Tibial nerve (tissue), 4 donors: ENCODE measurements at regions not wholly inside any gene's neighbourhood (a gene's known extent, or its start where the extent isn't known, plus 50 kb on each side); places are given as distances from the start of the nearest gene placed in this dataset.

Experiments
- DNase-seq, 2 donors: peaks; one replicate each; pipeline ENCODE4 v3.0.0-alpha.2; 2019; ENCODE audit warnings: low spot score in 2 of 2
- H3K27ac ChIP-seq, 4 donors: fragments of 200-600 bp; sonication (generic) in 3 of 4; one replicate each; pipeline ENCODE4 v1.5.1; 2017 to 2019; ENCODE audit warnings: mild to moderate bottlenecking in 1 of 4
- H3K27me3 ChIP-seq, 2 donors: fragments of 200-600 bp; sonication (generic) in 1 of 2; one replicate each; pipeline versions ENCODE4 v1.5.1 to v1.6.0; 2017 to 2019
- H3K36me3 ChIP-seq, 3 donors: fragments of 200-600 bp; sonication (generic); one replicate each; pipeline ENCODE4 v1.5.1; 2018 to 2019
- H3K4me1 ChIP-seq, 4 donors: fragments of 200-600 bp; sonication (generic) in 3 of 4; one replicate each; pipeline ENCODE4 v1.5.1; 2017 to 2019
- H3K4me3 ChIP-seq, 4 donors: fragments of 200-600 bp; sonication (generic) in 3 of 4; one replicate each; pipeline ENCODE4 v1.5.1; 2017 to 2019; ENCODE audit warnings: mild to moderate bottlenecking in 1 of 4, moderate library complexity in 1 of 4
- H3K9me3 ChIP-seq, 4 donors: fragments of 200-600 bp; sonication (generic) in 3 of 4; one replicate each; pipeline ENCODE4 v1.5.1; 2017 to 2019
- EP300 ChIP-seq, 2 donors: sonication (generic); formaldehyde crosslinking; IDR thresholded peaks; one replicate each; pipeline ENCODE4 v1.6.1; 2017; ENCODE audit warnings: antibody characterized with exemption in 2 of 2, mild to moderate bottlenecking in 1 of 2
- POLR2A ChIP-seq, 2 donors: fragments of 450-650 bp; IDR thresholded peaks; one replicate each; pipeline ENCODE4 v1.6.1; 2017; ENCODE audit warnings: antibody characterized with exemption in 2 of 2, mild to moderate bottlenecking in 2 of 2, moderate library complexity in 2 of 2
- WGBS, 2 donors: methylation state at CpG; one replicate each; pipeline ENCODE4 v1.1.5; 2018; 5-methylcytosine and 5-hydroxymethylcytosine counted together
- TF ChIP-seq, protein P1 (sequence below), 5 experiments: fragments of 200-600 bp in 3 of 5; fragments of 450-650 bp in 2 of 5; sonication (generic) in 3 of 5; IDR thresholded peaks; one replicate each; pipeline ENCODE4 v1.5.1; 2016 to 2019; ENCODE audit warnings: antibody characterized with exemption in 5 of 5, mild to moderate bottlenecking in 3 of 5, moderate library complexity in 2 of 5

- Histone ChIP-seq H3K4me3 (no peak overlapping the region), H3K27ac (peak overlapping the region in 2 of 4 donors; percentile 67 to 73), H3K4me1 (peaks cover 0 to 27% (median 7%) of the 10 kb centered on the region in 4 donors), H3K9me3 (no peaks in the 10 kb centered on the region), H3K36me3 (no peaks in the 10 kb centered on the region), H3K27me3 (no peaks in the 10 kb centered on the region)
- TF ChIP-seq POLR2A (IDR thresholded peaks at IDR 0.05) (no peak), EP300 (IDR thresholded peaks at IDR 0.05) (no peak)
- TF ChIP-seq, protein P1, sequence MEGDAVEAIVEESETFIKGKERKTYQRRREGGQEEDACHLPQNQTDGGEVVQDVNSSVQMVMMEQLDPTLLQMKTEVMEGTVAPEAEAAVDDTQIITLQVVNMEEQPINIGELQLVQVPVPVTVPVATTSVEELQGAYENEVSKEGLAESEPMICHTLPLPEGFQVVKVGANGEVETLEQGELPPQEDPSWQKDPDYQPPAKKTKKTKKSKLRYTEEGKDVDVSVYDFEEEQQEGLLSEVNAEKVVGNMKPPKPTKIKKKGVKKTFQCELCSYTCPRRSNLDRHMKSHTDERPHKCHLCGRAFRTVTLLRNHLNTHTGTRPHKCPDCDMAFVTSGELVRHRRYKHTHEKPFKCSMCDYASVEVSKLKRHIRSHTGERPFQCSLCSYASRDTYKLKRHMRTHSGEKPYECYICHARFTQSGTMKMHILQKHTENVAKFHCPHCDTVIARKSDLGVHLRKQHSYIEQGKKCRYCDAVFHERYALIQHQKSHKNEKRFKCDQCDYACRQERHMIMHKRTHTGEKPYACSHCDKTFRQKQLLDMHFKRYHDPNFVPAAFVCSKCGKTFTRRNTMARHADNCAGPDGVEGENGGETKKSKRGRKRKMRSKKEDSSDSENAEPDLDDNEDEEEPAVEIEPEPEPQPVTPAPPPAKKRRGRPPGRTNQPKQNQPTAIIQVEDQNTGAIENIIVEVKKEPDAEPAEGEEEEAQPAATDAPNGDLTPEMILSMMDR (IDR thresholded peaks at IDR 0.05), result no peak
- 25 to 26% methylated on average over 3 of the region's 3 CpGs for WGBS, 2 donors
- DNase-seq, result no peak
These were observed 62.4 kb upstream of the SPATA12 start for GRCh38 chr3:56998076-56998529.

DNA sequence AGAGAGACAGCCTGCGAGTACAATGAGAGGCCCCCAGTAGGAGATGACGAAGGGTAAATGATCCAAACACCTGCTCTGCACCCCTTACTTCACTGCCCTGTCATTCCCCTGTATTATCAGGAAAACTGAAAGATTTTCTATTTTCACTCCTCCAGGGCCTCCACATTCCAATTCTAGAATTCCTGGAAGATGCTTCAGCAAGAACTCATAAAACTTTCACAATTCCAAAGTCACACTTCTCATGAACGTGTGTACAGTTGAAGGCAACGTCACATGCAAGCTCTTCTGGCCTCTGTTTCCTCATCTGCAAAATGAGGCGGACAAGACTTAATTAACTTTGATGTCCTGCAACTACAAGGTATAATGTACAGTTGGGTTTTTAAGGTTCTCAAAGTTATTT is 62.8 kb upstream of the SPATA12 start:
- no peak for DNase-seq
- peak overlapping the region in 2 of 4 donors; percentile 67 to 73 for H3K27ac ChIP-seq
- no peak overlapping the region for H3K4me3 ChIP-seq
- TF ChIP-seq EP300 (IDR thresholded peaks at IDR 0.05), result peak in 1 of 2 donors; percentile 72
- TF ChIP-seq, protein P1 (IDR thresholded peaks at IDR 0.05), result no peak
- no peaks in the 10 kb centered on the region for H3K9me3 ChIP-seq
- 62 to 66% methylated on average over 5 of the region's 5 CpGs for WGBS, 2 donors
- no peaks in the 10 kb centered on the region for H3K27me3 ChIP-seq
- H3K4me1 ChIP-seq, result peaks cover 0 to 27% (median 7%) of the 10 kb centered on the region in 4 donors
- no peaks in the 10 kb centered on the region for H3K36me3 ChIP-seq

GRCh38 chr3:56997041-56997440 is 63.4 kb upstream of the SPATA12 start:
- DNase-seq, result no peak
- Histone ChIP-seq H3K4me3 (no peak overlapping the region), H3K27ac (peak overlapping the region in 2 of 4 donors; percentile 41 to 73), H3K27me3 (no peaks in the 10 kb centered on the region), H3K36me3 (no peaks in the 10 kb centered on the region), H3K4me1 (peaks cover 0 to 27% (median 7%) of the 10 kb centered on the region in 4 donors), H3K9me3 (no peaks in the 10 kb centered on the region)
- WGBS, 2 donors, result 94% methylated on average over 3 of the region's 3 CpGs
- TF ChIP-seq, protein P1 (IDR thresholded peaks at IDR 0.05), result no peak
- TF ChIP-seq EP300 (IDR thresholded peaks at IDR 0.05), result no peak
- no peak for TF ChIP-seq POLR2A (IDR thresholded peaks at IDR 0.05)

GRCh38 chr3:56994391-56994790 is 66.1 kb upstream of the SPATA12 start:
- Histone ChIP-seq H3K27ac (no peak overlapping the region), H3K4me1 (peaks cover 0 to 33% (median 7%) of the 10 kb centered on the region in 4 donors), H3K36me3 (no peaks in the 10 kb centered on the region), H3K27me3 (no peaks in the 10 kb centered on the region), H3K4me3 (no peak overlapping the region), H3K9me3 (no peaks in the 10 kb centered on the region)
- TF ChIP-seq, protein P1 (IDR thresholded peaks at IDR 0.05), result no peak
- no peak for TF ChIP-seq EP300 (IDR thresholded peaks at IDR 0.05)
- 77 to 85% methylated on average over 6 of the region's 6 CpGs for WGBS, 2 donors
- DNase-seq, result no peak

DNA sequence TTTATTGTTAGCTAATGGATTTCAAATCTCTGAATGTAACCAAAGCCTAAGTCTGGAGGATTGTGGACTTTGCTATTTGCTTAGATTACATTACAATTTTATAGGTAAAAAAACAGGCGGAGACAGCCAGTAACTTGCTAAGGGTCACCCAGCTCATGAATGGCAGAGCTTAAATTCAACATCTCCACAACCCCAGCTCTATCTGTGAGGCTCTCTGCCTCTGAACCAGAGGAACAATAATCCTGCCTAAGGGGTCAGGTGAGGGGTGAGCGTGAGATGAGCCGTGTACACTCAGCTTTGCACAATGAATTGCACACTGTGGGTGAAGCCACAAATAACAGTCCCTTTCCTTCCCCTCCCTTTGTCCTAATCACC is 69.8 kb upstream of the SPATA12 start:
- Histone ChIP-seq H3K9me3 (no peaks in the 10 kb centered on the region), H3K27me3 (no peaks in the 10 kb centered on the region), H3K4me3 (no peak overlapping the region), H3K27ac (no peak overlapping the region), H3K4me1 (peaks cover 0 to 30% (median 2%) of the 10 kb centered on the region in 4 donors), H3K36me3 (no peaks in the 10 kb centered on the region)
- TF ChIP-seq POLR2A (IDR thresholded peaks at IDR 0.05), result no peak
- TF ChIP-seq EP300 (IDR thresholded peaks at IDR 0.05), result no peak
- TF ChIP-seq, protein P1 (IDR thresholded peaks at IDR 0.05), result no peak
- WGBS, 2 donors, result 74 to 79% methylated on average over 3 of the region's 3 CpGs
- DNase-seq, result no peak
